ENCODE measurements at regions not wholly inside any gene's neighbourhood (a gene's known extent, or its start where the extent isn't known, plus 50 kb on each side); places are given as distances from the start of the nearest gene placed in this dataset.

DNA sequence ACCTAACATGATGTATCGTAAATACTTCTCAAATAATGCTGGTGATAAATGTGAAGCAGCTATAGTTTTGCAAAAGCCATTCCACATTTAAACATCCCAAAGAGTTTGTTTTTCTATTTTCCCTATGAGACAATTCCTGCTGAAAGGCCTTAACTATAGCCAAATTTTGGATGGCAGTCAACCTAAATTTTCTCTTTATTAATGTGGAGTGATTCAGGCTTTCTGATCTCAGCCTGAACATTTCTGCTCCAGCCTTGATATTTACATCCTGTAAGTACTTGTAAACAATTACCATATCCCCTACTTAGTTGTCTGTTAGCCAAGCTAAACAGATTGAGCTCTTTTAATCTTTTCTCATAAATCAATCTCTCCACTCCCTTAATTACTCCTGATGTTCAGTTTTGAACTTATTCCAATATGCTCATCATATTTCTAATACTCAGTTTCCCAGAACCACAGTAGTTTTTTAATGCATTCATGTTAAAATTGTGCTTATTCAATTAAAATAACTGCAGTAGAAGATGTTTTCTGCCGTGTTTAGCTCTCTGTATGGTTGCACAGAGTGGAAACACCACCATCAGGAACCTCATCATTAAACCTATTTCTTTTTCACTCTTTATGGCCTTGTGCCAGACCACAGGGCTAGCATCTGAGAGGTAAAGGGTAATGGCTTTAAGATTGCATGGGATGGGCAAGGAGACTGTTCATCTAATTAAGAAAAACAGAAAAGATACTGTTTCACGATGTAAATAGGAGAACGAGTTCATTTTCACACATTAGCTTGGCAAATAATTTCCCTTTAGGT is 1235.2 kb upstream of the SLC10A2 start:
- TF ChIP-seq, protein P1, sequence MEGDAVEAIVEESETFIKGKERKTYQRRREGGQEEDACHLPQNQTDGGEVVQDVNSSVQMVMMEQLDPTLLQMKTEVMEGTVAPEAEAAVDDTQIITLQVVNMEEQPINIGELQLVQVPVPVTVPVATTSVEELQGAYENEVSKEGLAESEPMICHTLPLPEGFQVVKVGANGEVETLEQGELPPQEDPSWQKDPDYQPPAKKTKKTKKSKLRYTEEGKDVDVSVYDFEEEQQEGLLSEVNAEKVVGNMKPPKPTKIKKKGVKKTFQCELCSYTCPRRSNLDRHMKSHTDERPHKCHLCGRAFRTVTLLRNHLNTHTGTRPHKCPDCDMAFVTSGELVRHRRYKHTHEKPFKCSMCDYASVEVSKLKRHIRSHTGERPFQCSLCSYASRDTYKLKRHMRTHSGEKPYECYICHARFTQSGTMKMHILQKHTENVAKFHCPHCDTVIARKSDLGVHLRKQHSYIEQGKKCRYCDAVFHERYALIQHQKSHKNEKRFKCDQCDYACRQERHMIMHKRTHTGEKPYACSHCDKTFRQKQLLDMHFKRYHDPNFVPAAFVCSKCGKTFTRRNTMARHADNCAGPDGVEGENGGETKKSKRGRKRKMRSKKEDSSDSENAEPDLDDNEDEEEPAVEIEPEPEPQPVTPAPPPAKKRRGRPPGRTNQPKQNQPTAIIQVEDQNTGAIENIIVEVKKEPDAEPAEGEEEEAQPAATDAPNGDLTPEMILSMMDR (IDR thresholded peaks at IDR 0.05) = no peak

- TF ChIP-seq, protein P1 (IDR thresholded peaks at IDR 0.05) = no peak
These were observed 1230.9 kb upstream of the SLC10A2 start for GRCh38 chr13:104297075-104297474.

GRCh38 chr13:104296286-104296685 is 1230.1 kb upstream of the SLC10A2 start:
- TF ChIP-seq, protein P1 (IDR thresholded peaks at IDR 0.05) = no peak

DNA sequence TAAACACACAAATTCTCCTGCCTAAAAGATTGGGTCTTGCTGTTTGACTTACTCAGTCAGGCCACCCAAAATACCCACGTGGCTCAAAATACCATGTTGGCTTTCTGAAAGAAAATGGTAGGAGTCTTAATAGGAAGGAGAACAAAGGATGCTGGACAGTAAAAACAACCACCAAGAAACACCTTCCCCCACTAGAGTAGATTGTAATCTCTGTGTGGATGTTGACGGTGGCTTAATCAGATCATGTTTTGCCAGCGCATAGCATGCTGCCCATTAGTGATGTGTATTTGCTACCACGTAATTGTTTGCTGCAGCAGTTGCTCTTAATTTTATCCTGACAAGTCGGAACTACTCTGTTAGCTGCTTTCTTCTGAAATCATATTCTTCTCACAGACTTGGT is 1229.3 kb upstream of the SLC10A2 start:
- TF ChIP-seq, protein P1 (IDR thresholded peaks at IDR 0.05) = no peak

DNA sequence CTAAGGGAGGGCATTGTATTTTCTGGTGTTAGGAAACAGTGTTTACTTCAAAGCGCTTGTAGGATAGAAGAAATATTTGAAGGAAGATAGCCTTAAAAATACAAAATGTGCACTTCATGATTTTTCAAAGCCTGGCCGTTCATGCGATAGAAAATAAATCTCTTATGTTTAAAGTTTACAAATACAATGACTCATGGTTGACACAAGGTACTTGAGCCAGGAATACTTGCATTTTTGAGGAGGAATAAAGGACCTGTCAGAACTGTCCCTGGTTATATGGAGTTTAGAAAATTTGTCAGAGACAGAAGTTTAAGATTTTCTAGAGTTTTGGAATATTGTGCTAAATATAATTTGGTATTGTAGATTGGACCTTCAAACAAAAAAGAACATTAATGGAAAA is 1223.2 kb upstream of the SLC10A2 start:
- TF ChIP-seq, protein P1 (IDR thresholded peaks at IDR 0.05) = no peak

DNA sequence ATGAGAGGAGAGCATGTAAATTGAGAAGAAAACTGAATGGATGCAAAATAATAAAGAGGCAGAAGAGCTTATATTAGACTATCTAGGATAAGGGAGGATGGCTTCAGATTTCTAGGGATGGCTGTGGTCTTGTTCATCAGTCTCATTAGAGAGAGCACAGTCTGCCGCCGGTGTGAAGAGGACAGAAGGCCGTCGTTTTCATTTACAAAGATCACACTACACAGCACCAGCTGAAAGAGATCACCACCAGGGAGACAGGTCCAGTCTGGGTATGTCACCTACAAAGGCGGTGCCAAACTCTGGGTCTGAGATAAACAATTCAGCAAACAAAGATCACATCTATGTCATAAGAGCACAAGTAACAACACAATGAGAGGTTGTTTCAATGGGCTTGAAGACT is 1222.3 kb upstream of the SLC10A2 start:
- TF ChIP-seq, protein P1 (IDR thresholded peaks at IDR 0.05) = no peak

DNA sequence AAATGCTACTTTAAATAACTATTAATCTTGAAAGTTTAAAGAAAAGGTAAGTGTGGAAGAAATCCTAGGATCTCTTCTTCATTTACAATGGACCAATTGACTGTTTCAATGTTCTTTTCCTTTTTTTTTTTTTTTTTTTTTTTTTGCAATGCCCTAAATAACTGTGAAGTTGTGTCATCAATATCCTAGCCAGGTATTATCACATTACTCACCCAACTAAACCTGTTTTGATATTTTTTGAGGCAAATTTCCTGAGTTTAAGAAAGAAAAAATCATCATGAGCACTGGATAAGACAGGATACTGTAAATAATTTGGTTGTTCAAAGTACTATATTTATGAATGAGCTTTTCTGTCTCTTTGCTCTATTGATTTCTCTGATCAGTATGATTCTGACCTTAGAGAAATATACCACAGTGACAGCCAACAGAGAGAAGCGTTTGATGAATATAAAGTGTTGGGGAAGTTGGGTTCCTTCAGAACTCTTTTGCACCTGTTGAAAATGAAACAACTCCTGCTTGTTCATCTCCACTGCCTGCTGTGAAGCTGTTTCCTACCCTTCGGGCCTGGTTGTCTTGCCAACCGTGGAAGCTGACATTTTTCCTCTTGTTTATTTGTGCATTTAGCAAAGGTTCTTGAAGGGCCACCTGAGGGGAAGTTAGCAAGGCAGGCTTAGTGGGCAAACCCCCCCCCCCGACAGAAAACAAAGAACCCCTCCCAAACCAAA is 1220.5 kb upstream of the SLC10A2 start:
- TF ChIP-seq, protein P1 (IDR thresholded peaks at IDR 0.05) = no peak
